HEK293 (cell line): ENCODE measurements at regions not wholly inside any gene's neighbourhood (a gene's known extent, or its start where the extent isn't known, plus 50 kb on each side); places are given as distances from the start of the nearest gene placed in this dataset.

Experiments used
- KLF16 ChIP-seq: fragments of 450-650 bp; formaldehyde crosslinking; IDR thresholded peaks from 2 replicates; pipeline ENCODE4 v1.5.1; 2017; ENCODE audit warnings: missing biosample characterization, missing genetic modification characterization
- TCF7L2 ChIP-seq: IDR thresholded peaks from 2 replicates; pipeline ENCODE4 v1.6.1; 2011; ENCODE audit warnings: low read depth, mild to moderate bottlenecking, inconsistent platforms, low read length, moderate library complexity, borderline replicate concordance
- WT1 ChIP-seq: fragments of 450-650 bp; formaldehyde crosslinking; IDR thresholded peaks from 2 replicates; pipeline ENCODE4 v1.5.1; 2016; ENCODE audit warnings: missing biosample characterization, missing genetic modification characterization
- ZFHX2 ChIP-seq: fragments of 450-650 bp; formaldehyde crosslinking; conservative IDR thresholded peaks from 2 replicates; pipeline ENCODE4 v1.5.1; 2016; ENCODE audit warnings: missing biosample characterization, missing genetic modification characterization
- ZNF24 ChIP-seq: fragments of 450-650 bp; formaldehyde crosslinking; IDR thresholded peaks from 2 replicates; pipeline ENCODE4 v1.5.1; 2016; ENCODE audit warnings: missing biosample characterization, missing genetic modification characterization
- ZNF394 ChIP-seq: fragments of 450-650 bp; formaldehyde crosslinking; IDR thresholded peaks from 2 replicates; pipeline ENCODE4 v1.5.1; 2016; ENCODE audit warnings: missing biosample characterization, missing genetic modification characterization, mild to moderate bottlenecking, moderate library complexity, borderline replicate concordance
- ZNF501 ChIP-seq: fragments of 450-650 bp; formaldehyde crosslinking; IDR thresholded peaks from 2 replicates; pipeline ENCODE4 v1.5.1; 2016; ENCODE audit warnings: missing biosample characterization, missing genetic modification characterization
- ZNF654 ChIP-seq: fragments of 450-650 bp; formaldehyde crosslinking; IDR thresholded peaks from 2 replicates; pipeline ENCODE4 v1.5.1; 2016; ENCODE audit warnings: low read depth, missing biosample characterization, missing genetic modification characterization
- ZNF768 ChIP-seq: fragments of 450-650 bp; formaldehyde crosslinking; IDR thresholded peaks from 2 replicates; pipeline ENCODE4 v1.5.1; 2018; ENCODE audit warnings: missing biosample characterization, mild to moderate bottlenecking, missing genetic modification characterization
- TF ChIP-seq, protein P1 (sequence below): fragments of 450-650 bp; formaldehyde crosslinking; IDR thresholded peaks from 2 replicates; pipeline ENCODE4 v1.5.1; 2017; ENCODE audit warnings: missing biosample characterization, missing genetic modification characterization
- TF ChIP-seq, protein P2 (sequence below): fragments of 450-650 bp; formaldehyde crosslinking; IDR thresholded peaks from 2 replicates; pipeline ENCODE4 v1.5.1; 2016; ENCODE audit warnings: missing biosample characterization, missing genetic modification characterization, low read depth
- TF ChIP-seq, protein P3 (sequence below): fragments of 450-650 bp; formaldehyde crosslinking; IDR thresholded peaks from 2 replicates; pipeline ENCODE4 v1.5.1; 2016; ENCODE audit warnings: missing biosample characterization, missing genetic modification characterization
- TF ChIP-seq, protein P4 (sequence below): fragments of 450-650 bp; formaldehyde crosslinking; IDR thresholded peaks from 2 replicates; pipeline ENCODE4 v1.5.1; 2016; ENCODE audit warnings: missing biosample characterization, missing genetic modification characterization

DNA sequence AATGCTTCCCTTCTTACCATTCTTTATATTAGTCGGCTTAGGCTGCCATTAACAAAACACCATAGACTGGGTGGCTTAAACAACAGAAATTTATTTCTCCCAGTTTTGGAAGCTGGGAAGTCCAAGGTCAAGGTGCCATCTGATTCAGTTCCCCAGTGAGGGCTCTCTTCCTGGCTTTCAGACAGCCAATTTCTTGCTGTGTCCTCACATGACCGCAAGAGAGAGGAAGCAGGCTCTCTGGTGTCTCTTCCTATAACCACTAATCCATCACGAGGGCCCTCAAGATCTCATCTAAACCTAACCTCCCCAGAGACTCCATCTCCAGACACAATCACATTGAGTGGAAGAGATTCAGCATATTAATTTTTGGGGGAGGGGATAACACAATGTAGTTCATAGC lies 193.0 kb upstream of the SGK1 start:
- no peak for TF ChIP-seq ZNF501 (tag by site-specific recombination)
- TF ChIP-seq ZNF768, result no peak
- TF ChIP-seq ZNF394 (tag by site-specific recombination), result no peak
- TF ChIP-seq, protein P1, sequence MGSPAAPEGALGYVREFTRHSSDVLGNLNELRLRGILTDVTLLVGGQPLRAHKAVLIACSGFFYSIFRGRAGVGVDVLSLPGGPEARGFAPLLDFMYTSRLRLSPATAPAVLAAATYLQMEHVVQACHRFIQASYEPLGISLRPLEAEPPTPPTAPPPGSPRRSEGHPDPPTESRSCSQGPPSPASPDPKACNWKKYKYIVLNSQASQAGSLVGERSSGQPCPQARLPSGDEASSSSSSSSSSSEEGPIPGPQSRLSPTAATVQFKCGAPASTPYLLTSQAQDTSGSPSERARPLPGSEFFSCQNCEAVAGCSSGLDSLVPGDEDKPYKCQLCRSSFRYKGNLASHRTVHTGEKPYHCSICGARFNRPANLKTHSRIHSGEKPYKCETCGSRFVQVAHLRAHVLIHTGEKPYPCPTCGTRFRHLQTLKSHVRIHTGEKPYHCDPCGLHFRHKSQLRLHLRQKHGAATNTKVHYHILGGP (tag by site-specific recombination), result no peak
- no peak for TF ChIP-seq KLF16
- TF ChIP-seq ZFHX2 (tag by site-specific recombination), result no peak
- no peak for TF ChIP-seq ZNF24 (tag by site-specific recombination)
- TF ChIP-seq, protein P2, sequence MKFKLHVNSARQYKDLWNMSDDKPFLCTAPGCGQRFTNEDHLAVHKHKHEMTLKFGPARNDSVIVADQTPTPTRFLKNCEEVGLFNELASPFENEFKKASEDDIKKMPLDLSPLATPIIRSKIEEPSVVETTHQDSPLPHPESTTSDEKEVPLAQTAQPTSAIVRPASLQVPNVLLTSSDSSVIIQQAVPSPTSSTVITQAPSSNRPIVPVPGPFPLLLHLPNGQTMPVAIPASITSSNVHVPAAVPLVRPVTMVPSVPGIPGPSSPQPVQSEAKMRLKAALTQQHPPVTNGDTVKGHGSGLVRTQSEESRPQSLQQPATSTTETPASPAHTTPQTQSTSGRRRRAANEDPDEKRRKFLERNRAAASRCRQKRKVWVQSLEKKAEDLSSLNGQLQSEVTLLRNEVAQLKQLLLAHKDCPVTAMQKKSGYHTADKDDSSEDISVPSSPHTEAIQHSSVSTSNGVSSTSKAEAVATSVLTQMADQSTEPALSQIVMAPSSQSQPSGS (tag by site-specific recombination), result no peak
- TF ChIP-seq, protein P3, sequence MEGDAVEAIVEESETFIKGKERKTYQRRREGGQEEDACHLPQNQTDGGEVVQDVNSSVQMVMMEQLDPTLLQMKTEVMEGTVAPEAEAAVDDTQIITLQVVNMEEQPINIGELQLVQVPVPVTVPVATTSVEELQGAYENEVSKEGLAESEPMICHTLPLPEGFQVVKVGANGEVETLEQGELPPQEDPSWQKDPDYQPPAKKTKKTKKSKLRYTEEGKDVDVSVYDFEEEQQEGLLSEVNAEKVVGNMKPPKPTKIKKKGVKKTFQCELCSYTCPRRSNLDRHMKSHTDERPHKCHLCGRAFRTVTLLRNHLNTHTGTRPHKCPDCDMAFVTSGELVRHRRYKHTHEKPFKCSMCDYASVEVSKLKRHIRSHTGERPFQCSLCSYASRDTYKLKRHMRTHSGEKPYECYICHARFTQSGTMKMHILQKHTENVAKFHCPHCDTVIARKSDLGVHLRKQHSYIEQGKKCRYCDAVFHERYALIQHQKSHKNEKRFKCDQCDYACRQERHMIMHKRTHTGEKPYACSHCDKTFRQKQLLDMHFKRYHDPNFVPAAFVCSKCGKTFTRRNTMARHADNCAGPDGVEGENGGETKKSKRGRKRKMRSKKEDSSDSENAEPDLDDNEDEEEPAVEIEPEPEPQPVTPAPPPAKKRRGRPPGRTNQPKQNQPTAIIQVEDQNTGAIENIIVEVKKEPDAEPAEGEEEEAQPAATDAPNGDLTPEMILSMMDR (tag by site-specific recombination), result no peak
- TF ChIP-seq TCF7L2, result no peak
- no peak for TF ChIP-seq ZNF654 (tag by site-specific recombination)
- no peak for TF ChIP-seq WT1 (tag by site-specific recombination)
- TF ChIP-seq, protein P4, sequence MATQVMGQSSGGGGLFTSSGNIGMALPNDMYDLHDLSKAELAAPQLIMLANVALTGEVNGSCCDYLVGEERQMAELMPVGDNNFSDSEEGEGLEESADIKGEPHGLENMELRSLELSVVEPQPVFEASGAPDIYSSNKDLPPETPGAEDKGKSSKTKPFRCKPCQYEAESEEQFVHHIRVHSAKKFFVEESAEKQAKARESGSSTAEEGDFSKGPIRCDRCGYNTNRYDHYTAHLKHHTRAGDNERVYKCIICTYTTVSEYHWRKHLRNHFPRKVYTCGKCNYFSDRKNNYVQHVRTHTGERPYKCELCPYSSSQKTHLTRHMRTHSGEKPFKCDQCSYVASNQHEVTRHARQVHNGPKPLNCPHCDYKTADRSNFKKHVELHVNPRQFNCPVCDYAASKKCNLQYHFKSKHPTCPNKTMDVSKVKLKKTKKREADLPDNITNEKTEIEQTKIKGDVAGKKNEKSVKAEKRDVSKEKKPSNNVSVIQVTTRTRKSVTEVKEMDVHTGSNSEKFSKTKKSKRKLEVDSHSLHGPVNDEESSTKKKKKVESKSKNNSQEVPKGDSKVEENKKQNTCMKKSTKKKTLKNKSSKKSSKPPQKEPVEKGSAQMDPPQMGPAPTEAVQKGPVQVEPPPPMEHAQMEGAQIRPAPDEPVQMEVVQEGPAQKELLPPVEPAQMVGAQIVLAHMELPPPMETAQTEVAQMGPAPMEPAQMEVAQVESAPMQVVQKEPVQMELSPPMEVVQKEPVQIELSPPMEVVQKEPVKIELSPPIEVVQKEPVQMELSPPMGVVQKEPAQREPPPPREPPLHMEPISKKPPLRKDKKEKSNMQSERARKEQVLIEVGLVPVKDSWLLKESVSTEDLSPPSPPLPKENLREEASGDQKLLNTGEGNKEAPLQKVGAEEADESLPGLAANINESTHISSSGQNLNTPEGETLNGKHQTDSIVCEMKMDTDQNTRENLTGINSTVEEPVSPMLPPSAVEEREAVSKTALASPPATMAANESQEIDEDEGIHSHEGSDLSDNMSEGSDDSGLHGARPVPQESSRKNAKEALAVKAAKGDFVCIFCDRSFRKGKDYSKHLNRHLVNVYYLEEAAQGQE (tag by site-specific recombination), result no peak
